ENCODE measurements at regions not wholly inside any gene's neighbourhood (a gene's known extent, or its start where the extent isn't known, plus 50 kb on each side); places are given as distances from the start of the nearest gene placed in this dataset.

DNA sequence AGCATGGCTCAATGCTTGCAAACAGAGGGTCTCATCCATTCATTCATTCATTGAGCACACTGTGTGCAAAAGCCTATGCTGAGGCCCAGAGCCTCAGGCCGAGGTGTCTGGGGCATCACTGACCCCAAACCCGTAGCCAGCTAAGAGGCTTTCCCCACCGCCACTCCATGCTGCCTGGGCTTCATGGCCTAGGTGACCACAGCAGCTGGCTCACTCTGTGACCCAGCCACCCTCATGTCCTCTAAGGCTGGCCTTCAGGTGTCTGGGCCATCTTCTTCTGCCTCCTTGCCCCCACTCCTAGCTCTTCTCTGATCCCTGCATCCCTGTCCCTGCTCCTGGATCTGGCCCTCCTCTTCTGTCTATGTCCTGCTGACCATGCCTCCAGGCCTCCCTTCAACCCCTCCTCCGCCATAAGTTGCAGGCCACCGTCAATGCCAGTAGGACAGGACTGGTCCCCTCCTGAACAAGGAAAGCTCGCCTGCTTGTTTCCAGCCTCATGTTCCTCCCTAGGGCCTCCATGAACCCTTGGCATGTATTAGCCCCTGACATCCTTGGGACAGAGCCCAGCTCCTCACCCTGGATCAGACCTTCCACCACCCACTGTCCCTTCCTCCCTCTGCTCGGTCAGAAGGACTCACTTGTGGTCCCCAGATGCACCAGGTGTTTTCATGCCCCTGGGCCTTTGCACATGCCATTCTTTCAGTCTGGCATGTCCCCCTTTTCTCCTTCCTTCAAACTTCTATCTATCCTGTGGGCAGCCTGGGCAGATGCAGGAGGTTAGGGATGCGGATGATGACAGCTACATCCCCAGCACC lies 92.8 kb downstream of the MYEOV start:
- peak in 1 of 2 experiments; percentile 34 for DNase-seq
- CTCF ChIA-PET, result no interaction called here

GRCh38 chr11:69387409-69387885 lies 93.5 kb downstream of the MYEOV start:
- POLR2A ChIA-PET, result no interaction called here

More for the DNA sequence above, 92.8 kb downstream of the MYEOV start:
- no peak overlapping the region for H3K4me3 ChIP-seq (ENCODE audit: low read depth, low read length)
- no TSS peak for BruUV-seq (replicated peaks)
- Mint-ChIP-seq H3K4me3 (ENCODE audit: unreplicated experiment) (no peak overlapping the region), H3K27ac (ENCODE audit: unreplicated experiment) (no peak overlapping the region), H3K4me1 (ENCODE audit: low read depth, unreplicated experiment) (peaks cover 9% of the 10 kb centered on the region), H3K36me3 (ENCODE audit: insufficient read depth, unreplicated experiment) (peaks cover 8% of the 10 kb centered on the region), H3K9me3 (ENCODE audit: unreplicated experiment) (peaks cover 23% of the 10 kb centered on the region), H3K27me3 (ENCODE audit: insufficient read depth, unreplicated experiment) (no peaks in the 10 kb centered on the region)
- peaks cover 12% of the 10 kb centered on the region for H3K9me3 ChIP-seq
- H3K36me3 ChIP-seq (ENCODE audit: control insufficient read depth, insufficient read depth, low read length), result no peaks in the 10 kb centered on the region
- intact Hi-C loops (cut with micrococcal nuclease; ENCODE audit: unreplicated experiment), result no loop called here
- H3K27me3 ChIP-seq (replicated peaks; ENCODE audit: control insufficient read depth, insufficient read depth, low read length), result no peaks in the 10 kb centered on the region
- peaks cover 9% of the 10 kb centered on the region for H3K4me1 ChIP-seq
- POLR2A ChIA-PET, result no interaction called here
- TF ChIP-seq CTCF (IDR thresholded peaks at IDR 0.05; ENCODE audit: insufficient read depth in 1 of 2, low read depth in 1 of 2, low read length in 1 of 2, severe bottlenecking in 1 of 2, unreplicated experiment in 1 of 2), result no peak

GRCh38 chr11:69388210-69388609 lies 93.3 kb upstream of the LINC01488 start:
- POLR2A ChIA-PET, result no interaction called here

More at GRCh38 chr11:69387409-69387885, 93.5 kb downstream of the MYEOV start:
- BruUV-seq (replicated peaks), result no TSS peak
- CTCF ChIA-PET, result no interaction called here
- Histone ChIP-seq H3K27me3 (replicated peaks; ENCODE audit: control insufficient read depth, insufficient read depth, low read length) (no peaks in the 10 kb centered on the region), H3K4me1 (peaks cover 6% of the 10 kb centered on the region), H3K4me3 (ENCODE audit: low read depth, low read length) (no peak overlapping the region), H3K9me3 (peaks cover 12% of the 10 kb centered on the region), H3K36me3 (ENCODE audit: control insufficient read depth, insufficient read depth, low read length) (no peaks in the 10 kb centered on the region)
- Mint-ChIP-seq H3K36me3 (ENCODE audit: insufficient read depth, unreplicated experiment) (peaks cover 1% of the 10 kb centered on the region), H3K9me3 (ENCODE audit: unreplicated experiment) (peaks cover 23% of the 10 kb centered on the region), H3K27ac (ENCODE audit: unreplicated experiment) (no peak overlapping the region), H3K4me3 (ENCODE audit: unreplicated experiment) (no peak overlapping the region), H3K4me1 (ENCODE audit: low read depth, unreplicated experiment) (peaks cover 5% of the 10 kb centered on the region), H3K27me3 (ENCODE audit: insufficient read depth, unreplicated experiment) (no peaks in the 10 kb centered on the region)
- no peak for DNase-seq
- TF ChIP-seq CTCF (IDR thresholded peaks at IDR 0.05; ENCODE audit: insufficient read depth in 1 of 2, low read depth in 1 of 2, low read length in 1 of 2, severe bottlenecking in 1 of 2, unreplicated experiment in 1 of 2), result no peak
- intact Hi-C loops (cut with micrococcal nuclease; ENCODE audit: unreplicated experiment), result no loop called here

More at GRCh38 chr11:69388210-69388609, 93.3 kb upstream of the LINC01488 start:
- DNase-seq, result no peak
- Histone ChIP-seq H3K27me3 (replicated peaks; ENCODE audit: control insufficient read depth, insufficient read depth, low read length) (no peaks in the 10 kb centered on the region), H3K4me1 (peaks cover under 1% of the 10 kb centered on the region), H3K36me3 (ENCODE audit: control insufficient read depth, insufficient read depth, low read length) (no peaks in the 10 kb centered on the region), H3K9me3 (peaks cover 12% of the 10 kb centered on the region), H3K4me3 (ENCODE audit: low read depth, low read length) (no peak overlapping the region)
- CTCF ChIA-PET, result interaction anchor here (0.9 kb wide), 1 partner anchor 257 kb away, joined by 4 read pairs; no protein-coding TSS in a partner anchor
- peaks cover under 1% of the 10 kb centered on the region for H3K4me1 Mint-ChIP-seq (ENCODE audit: low read depth, unreplicated experiment)
- no peaks in the 10 kb centered on the region for H3K36me3 Mint-ChIP-seq (ENCODE audit: insufficient read depth, unreplicated experiment)
- H3K9me3 Mint-ChIP-seq (ENCODE audit: unreplicated experiment), result peaks cover 23% of the 10 kb centered on the region
- no peaks in the 10 kb centered on the region for H3K27me3 Mint-ChIP-seq (ENCODE audit: insufficient read depth, unreplicated experiment)
- intact Hi-C loops (cut with micrococcal nuclease; ENCODE audit: unreplicated experiment), result no loop called here
- BruUV-seq (replicated peaks), result no TSS peak
- no peak overlapping the region for H3K27ac Mint-ChIP-seq (ENCODE audit: unreplicated experiment)
- TF ChIP-seq CTCF (IDR thresholded peaks at IDR 0.05; ENCODE audit: insufficient read depth in 1 of 2, low read depth in 1 of 2, low read length in 1 of 2, severe bottlenecking in 1 of 2, unreplicated experiment in 1 of 2), result no peak
- H3K4me3 Mint-ChIP-seq (ENCODE audit: unreplicated experiment), result no peak overlapping the region

Data from Caco-2 (cell line).